SK-N-SH treated with all-trans-retinoic acid at 6 μM for 48 hours (cell line): ENCODE measurements at regions not wholly inside any gene's neighbourhood (a gene's known extent, or its start where the extent isn't known, plus 50 kb on each side); places are given as distances from the start of the nearest gene placed in this dataset.

Experiments
- ATAC-seq: fragments of 200-7000 bp; cut with Tn5 transposase; 3 replicates; pipeline ENCODE4 v1.9.1; 2020; ENCODE audit warnings: mild to moderate bottlenecking, moderate library complexity
- ARNTL ChIP-seq: fragments of 450-650 bp; formaldehyde crosslinking; IDR thresholded peaks from 2 replicates; pipeline ENCODE4 v1.5.0; 2020; ENCODE audit warnings: low read depth, mild to moderate bottlenecking, moderate library complexity, borderline replicate concordance
- BACH2 ChIP-seq: fragments of 250-450 bp; sonication (Bioruptor Pico); IDR thresholded peaks from 2 replicates; pipeline ENCODE4 v1.9.0; 2021; ENCODE audit warnings: mild to moderate bottlenecking, borderline replicate concordance
- ESRRG ChIP-seq: fragments of 250-450 bp; sonication (Bioruptor Pico); IDR thresholded peaks from 2 replicates; pipeline ENCODE4 v1.6.1; 2021; ENCODE audit warnings: mild to moderate bottlenecking
- GLIS3 ChIP-seq: fragments of 250-450 bp; sonication (Bioruptor Pico); IDR thresholded peaks from 2 replicates; pipeline ENCODE4 v1.5.0; 2020; ENCODE audit warnings: mild to moderate bottlenecking, moderate library complexity
- ISL1 ChIP-seq: fragments of 250-450 bp; sonication (Bioruptor Pico); IDR thresholded peaks from 2 replicates; pipeline ENCODE4 v2.1.2; 2022; ENCODE audit warnings: mild to moderate bottlenecking, moderate library complexity
- OSR1 ChIP-seq: fragments of 250-450 bp; sonication (Bioruptor Pico); IDR thresholded peaks from 2 replicates; pipeline ENCODE4 v1.8.0; 2022; ENCODE audit warnings: moderate library complexity, mild to moderate bottlenecking, inconsistent platforms
- PPARA ChIP-seq: fragments of 250-450 bp; sonication (Bioruptor Pico); IDR thresholded peaks from 2 replicates; pipeline ENCODE4 v1.5.0; 2020; ENCODE audit warnings: mild to moderate bottlenecking, borderline replicate concordance
- RARB ChIP-seq: fragments of 250-450 bp; sonication (Bioruptor Pico); IDR thresholded peaks from 2 replicates; pipeline ENCODE4 v1.8.0; 2021; ENCODE audit warnings: mild to moderate bottlenecking, moderate library complexity
- TCF4 ChIP-seq: fragments of 250-450 bp; sonication (Bioruptor Pico); IDR thresholded peaks from 2 replicates; pipeline ENCODE4 v1.8.0; 2021; ENCODE audit warnings: mild to moderate bottlenecking, moderate library complexity, borderline replicate concordance
- TOX ChIP-seq: fragments of 250-450 bp; sonication (Bioruptor Pico); IDR thresholded peaks from 2 replicates; pipeline ENCODE4 v1.8.0; 2021; ENCODE audit warnings: mild to moderate bottlenecking, moderate library complexity, borderline replicate concordance
- ZC3H10 ChIP-seq: fragments of 250-450 bp; sonication (Bioruptor Pico); IDR thresholded peaks from 2 replicates; pipeline ENCODE4 v1.5.1; 2021; ENCODE audit warnings: mild to moderate bottlenecking, moderate library complexity
- ZFP3 ChIP-seq: fragments of 250-450 bp; sonication (Bioruptor Pico); IDR thresholded peaks from 2 replicates; pipeline ENCODE4 v1.5.0; 2020; ENCODE audit warnings: mild to moderate bottlenecking, moderate library complexity
- ZFP30 ChIP-seq: fragments of 450-650 bp; formaldehyde crosslinking; IDR thresholded peaks from 2 replicates; pipeline ENCODE4 v1.5.0; 2022; ENCODE audit warnings: mild to moderate bottlenecking, moderate library complexity
- ZNF565 ChIP-seq: fragments of 450-650 bp; formaldehyde crosslinking; conservative IDR thresholded peaks from 2 replicates; pipeline ENCODE4 v1.5.0; 2020; ENCODE audit warnings: low read depth, mild to moderate bottlenecking, moderate library complexity
- ZNF70 ChIP-seq: fragments of 450-650 bp; formaldehyde crosslinking; IDR thresholded peaks from 2 replicates; pipeline ENCODE4 v1.5.0; 2020; ENCODE audit warnings: mild to moderate bottlenecking, moderate library complexity
- TF ChIP-seq, protein P1 (sequence below): fragments of 250-450 bp; sonication (Bioruptor Pico); IDR thresholded peaks from 2 replicates; pipeline ENCODE4 v1.8.0; 2020; ENCODE audit warnings: mild to moderate bottlenecking, moderate library complexity, borderline replicate concordance
- TF ChIP-seq, protein P2 (sequence below): fragments of 250-450 bp; sonication (Bioruptor Pico); IDR thresholded peaks from 2 replicates; pipeline ENCODE4 v1.8.0; 2021; ENCODE audit warnings: low read depth, mild to moderate bottlenecking, moderate library complexity, borderline replicate concordance
- TF ChIP-seq, protein P3 (sequence below): fragments of 250-450 bp; sonication (Bioruptor Pico); IDR thresholded peaks from 2 replicates; pipeline ENCODE4 v1.5.0; 2020; ENCODE audit warnings: mild to moderate bottlenecking, moderate library complexity
- TF ChIP-seq, protein P4 (sequence below): fragments of 250-450 bp; sonication (Bioruptor Pico); IDR thresholded peaks from 2 replicates; pipeline ENCODE4 v1.5.1; 2020; ENCODE audit warnings: low read depth, mild to moderate bottlenecking, moderate library complexity
- TF ChIP-seq, protein P5 (sequence below): fragments of 250-450 bp; sonication (Bioruptor Pico); IDR thresholded peaks from 2 replicates; pipeline ENCODE4 v1.5.1; 2021; ENCODE audit warnings: mild to moderate bottlenecking, moderate library complexity

DNA sequence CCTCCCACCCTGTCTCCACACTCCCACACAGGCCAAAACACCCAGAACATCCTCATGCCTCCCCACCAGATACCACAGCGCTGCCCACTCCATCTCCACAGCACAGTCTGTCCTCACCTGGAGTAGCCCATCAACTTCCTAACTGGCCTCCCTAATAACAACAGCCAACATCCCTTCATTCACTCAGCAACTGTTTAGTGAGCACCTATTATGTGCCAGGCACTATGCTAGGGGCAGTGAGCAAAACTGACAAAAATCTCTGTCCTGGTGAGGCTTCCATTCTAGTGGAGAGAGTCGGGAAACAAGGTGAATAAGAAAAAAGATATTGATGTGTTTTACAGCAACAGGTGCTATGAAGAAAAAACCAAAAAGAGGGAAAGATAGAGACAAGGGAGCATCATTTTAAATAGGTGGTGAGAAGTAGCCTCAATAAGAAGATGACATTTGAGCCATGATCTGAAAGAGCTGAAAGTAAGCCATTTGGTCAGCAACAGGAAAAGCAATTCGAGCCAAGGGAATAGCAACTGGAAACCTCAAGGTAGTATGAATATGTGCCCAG is 523.9 kb downstream of the SHQ1 start:
- no peak for ATAC-seq
- TF ChIP-seq ZNF565 (CRISPR knock-in tag) (no peak), ISL1 (CRISPR knock-in tag) (no peak), ZFP30 (CRISPR knock-in tag) (no peak), ZC3H10 (CRISPR knock-in tag) (no peak), ARNTL (CRISPR knock-in tag) (no peak), TOX (no peak), GLIS3 (CRISPR knock-in tag) (no peak), ZFP3 (CRISPR knock-in tag) (no peak), ESRRG (no peak), OSR1 (CRISPR knock-in tag) (no peak), BACH2 (CRISPR knock-in tag) (no peak), ZNF70 (CRISPR knock-in tag) (no peak)
- TF ChIP-seq, protein P1, sequence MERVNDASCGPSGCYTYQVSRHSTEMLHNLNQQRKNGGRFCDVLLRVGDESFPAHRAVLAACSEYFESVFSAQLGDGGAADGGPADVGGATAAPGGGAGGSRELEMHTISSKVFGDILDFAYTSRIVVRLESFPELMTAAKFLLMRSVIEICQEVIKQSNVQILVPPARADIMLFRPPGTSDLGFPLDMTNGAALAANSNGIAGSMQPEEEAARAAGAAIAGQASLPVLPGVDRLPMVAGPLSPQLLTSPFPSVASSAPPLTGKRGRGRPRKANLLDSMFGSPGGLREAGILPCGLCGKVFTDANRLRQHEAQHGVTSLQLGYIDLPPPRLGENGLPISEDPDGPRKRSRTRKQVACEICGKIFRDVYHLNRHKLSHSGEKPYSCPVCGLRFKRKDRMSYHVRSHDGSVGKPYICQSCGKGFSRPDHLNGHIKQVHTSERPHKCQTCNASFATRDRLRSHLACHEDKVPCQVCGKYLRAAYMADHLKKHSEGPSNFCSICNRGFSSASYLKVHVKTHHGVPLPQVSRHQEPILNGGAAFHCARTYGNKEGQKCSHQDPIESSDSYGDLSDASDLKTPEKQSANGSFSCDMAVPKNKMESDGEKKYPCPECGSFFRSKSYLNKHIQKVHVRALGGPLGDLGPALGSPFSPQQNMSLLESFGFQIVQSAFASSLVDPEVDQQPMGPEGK (CRISPR knock-in tag) = no peak
- TF ChIP-seq, protein P2, sequence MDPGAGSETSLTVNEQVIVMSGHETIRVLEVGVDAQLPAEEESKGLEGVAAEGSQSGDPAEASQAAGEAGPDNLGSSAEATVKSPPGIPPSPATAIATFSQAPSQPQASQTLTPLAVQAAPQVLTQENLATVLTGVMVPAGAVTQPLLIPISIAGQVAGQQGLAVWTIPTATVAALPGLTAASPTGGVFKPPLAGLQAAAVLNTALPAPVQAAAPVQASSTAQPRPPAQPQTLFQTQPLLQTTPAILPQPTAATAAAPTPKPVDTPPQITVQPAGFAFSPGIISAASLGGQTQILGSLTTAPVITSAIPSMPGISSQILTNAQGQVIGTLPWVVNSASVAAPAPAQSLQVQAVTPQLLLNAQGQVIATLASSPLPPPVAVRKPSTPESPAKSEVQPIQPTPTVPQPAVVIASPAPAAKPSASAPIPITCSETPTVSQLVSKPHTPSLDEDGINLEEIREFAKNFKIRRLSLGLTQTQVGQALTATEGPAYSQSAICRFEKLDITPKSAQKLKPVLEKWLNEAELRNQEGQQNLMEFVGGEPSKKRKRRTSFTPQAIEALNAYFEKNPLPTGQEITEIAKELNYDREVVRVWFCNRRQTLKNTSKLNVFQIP (CRISPR knock-in tag) = no peak
- TF ChIP-seq, protein P3, sequence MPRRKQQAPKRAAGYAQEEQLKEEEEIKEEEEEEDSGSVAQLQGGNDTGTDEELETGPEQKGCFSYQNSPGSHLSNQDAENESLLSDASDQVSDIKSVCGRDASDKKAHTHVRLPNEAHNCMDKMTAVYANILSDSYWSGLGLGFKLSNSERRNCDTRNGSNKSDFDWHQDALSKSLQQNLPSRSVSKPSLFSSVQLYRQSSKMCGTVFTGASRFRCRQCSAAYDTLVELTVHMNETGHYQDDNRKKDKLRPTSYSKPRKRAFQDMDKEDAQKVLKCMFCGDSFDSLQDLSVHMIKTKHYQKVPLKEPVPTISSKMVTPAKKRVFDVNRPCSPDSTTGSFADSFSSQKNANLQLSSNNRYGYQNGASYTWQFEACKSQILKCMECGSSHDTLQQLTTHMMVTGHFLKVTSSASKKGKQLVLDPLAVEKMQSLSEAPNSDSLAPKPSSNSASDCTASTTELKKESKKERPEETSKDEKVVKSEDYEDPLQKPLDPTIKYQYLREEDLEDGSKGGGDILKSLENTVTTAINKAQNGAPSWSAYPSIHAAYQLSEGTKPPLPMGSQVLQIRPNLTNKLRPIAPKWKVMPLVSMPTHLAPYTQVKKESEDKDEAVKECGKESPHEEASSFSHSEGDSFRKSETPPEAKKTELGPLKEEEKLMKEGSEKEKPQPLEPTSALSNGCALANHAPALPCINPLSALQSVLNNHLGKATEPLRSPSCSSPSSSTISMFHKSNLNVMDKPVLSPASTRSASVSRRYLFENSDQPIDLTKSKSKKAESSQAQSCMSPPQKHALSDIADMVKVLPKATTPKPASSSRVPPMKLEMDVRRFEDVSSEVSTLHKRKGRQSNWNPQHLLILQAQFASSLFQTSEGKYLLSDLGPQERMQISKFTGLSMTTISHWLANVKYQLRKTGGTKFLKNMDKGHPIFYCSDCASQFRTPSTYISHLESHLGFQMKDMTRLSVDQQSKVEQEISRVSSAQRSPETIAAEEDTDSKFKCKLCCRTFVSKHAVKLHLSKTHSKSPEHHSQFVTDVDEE (CRISPR knock-in tag) = no peak
- TF ChIP-seq, protein P4, sequence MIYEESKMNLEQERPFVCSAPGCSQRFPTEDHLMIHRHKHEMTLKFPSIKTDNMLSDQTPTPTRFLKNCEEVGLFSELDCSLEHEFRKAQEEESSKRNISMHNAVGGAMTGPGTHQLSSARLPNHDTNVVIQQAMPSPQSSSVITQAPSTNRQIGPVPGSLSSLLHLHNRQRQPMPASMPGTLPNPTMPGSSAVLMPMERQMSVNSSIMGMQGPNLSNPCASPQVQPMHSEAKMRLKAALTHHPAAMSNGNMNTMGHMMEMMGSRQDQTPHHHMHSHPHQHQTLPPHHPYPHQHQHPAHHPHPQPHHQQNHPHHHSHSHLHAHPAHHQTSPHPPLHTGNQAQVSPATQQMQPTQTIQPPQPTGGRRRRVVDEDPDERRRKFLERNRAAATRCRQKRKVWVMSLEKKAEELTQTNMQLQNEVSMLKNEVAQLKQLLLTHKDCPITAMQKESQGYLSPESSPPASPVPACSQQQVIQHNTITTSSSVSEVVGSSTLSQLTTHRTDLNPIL (CRISPR knock-in tag) = no peak

DNA sequence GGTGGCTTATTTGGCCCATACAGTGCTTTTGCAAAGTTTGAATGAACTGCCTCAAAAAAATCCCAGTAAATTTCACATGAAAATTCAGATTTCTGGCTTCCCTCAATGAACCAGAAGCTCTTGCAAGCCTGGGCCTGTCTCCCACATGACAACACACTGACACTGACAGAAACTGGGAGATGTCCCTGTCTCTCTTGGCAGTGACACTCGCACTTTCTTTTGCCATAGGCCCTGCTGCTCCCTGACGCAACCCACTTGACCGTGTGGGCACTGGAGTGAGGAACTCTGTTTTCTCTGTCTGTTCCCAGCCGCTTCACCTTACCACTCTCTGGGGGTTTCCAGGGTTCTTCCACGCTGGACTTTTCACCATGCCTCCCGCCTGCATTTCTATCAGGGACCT is 524.5 kb downstream of the SHQ1 start:
- ATAC-seq = no peak
- TF ChIP-seq RARB (CRISPR knock-in tag) = no peak
- TF ChIP-seq GLIS3 (CRISPR knock-in tag) = no peak
- TF ChIP-seq, protein P5, sequence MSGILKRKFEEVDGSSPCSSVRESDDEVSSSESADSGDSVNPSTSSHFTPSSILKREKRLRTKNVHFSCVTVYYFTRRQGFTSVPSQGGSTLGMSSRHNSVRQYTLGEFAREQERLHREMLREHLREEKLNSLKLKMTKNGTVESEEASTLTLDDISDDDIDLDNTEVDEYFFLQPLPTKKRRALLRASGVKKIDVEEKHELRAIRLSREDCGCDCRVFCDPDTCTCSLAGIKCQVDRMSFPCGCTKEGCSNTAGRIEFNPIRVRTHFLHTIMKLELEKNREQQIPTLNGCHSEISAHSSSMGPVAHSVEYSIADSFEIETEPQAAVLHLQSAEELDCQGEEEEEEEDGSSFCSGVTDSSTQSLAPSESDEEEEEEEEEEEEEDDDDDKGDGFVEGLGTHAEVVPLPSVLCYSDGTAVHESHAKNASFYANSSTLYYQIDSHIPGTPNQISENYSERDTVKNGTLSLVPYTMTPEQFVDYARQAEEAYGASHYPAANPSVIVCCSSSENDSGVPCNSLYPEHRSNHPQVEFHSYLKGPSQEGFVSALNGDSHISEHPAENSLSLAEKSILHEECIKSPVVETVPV = no peak
- no peak for TF ChIP-seq OSR1 (CRISPR knock-in tag)
- no peak for TF ChIP-seq ISL1 (CRISPR knock-in tag)
- TF ChIP-seq PPARA (CRISPR knock-in tag) = no peak
- TF ChIP-seq, protein P3 (CRISPR knock-in tag) = no peak
- TF ChIP-seq, protein P4 (CRISPR knock-in tag) = no peak
- no peak for TF ChIP-seq TCF4 (CRISPR knock-in tag)
- no peak for TF ChIP-seq ZC3H10 (CRISPR knock-in tag)
- no peak for TF ChIP-seq ZFP3 (CRISPR knock-in tag)
- no peak for TF ChIP-seq ZNF70 (CRISPR knock-in tag)
- no peak for TF ChIP-seq TOX
